PC-9 (cell line): ENCODE measurements at regions not wholly inside any gene's neighbourhood (a gene's known extent, or its start where the extent isn't known, plus 50 kb on each side); places are given as distances from the start of the nearest gene placed in this dataset.

Experiments
- CTCF ChIP-seq: fragments of 200-600 bp; sonication (generic); conservative IDR thresholded peaks from 2 replicates; pipeline ENCODE4 v1.6.1; 2017; ENCODE audit warnings: mixed run types, antibody characterized with exemption, mild to moderate bottlenecking, moderate library complexity
- EZH2 ChIP-seq: fragments of 200-600 bp; sonication (generic); IDR thresholded peaks from 2 replicates; pipeline ENCODE4 v1.8.0; 2017; ENCODE audit warnings: antibody characterized with exemption, low read depth

GRCh38 chr11:11733246-11733747 lies 108.5 kb upstream of the USP47 start:
- no peak for TF ChIP-seq CTCF
- no peak for TF ChIP-seq EZH2
